ENCODE measurements at regions not wholly inside any gene's neighbourhood (a gene's known extent, or its start where the extent isn't known, plus 50 kb on each side); places are given as distances from the start of the nearest gene placed in this dataset.

DNA sequence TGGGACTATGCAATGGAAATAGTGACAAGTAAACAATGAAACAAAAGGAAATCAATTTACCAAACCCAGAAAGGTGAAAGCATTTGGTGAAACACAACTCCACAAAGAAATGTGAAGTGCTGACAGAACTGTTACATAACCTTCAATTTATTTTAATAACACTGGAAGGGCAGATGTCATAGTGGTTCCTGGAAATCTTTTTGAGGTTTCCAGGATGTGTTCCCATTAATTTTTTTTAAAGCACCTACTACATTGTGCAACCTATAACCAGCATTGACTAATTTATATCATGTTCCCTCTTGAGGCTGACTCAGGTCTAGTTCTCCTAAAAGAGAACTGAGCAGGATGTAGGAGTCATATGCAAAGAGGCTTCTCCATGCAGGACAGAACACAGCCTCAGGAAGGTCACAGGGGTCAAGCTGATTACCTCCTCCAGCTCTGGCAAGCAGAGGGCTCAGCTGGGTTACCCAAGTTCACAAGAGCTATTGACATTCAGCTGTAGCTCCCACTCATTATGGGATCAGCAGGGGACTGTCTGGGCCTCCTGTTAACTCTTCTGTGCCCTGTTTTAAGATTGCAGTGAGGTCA lies 157.1 kb upstream of the NRIP1 start (continued):
- TF ChIP-seq, protein P1, sequence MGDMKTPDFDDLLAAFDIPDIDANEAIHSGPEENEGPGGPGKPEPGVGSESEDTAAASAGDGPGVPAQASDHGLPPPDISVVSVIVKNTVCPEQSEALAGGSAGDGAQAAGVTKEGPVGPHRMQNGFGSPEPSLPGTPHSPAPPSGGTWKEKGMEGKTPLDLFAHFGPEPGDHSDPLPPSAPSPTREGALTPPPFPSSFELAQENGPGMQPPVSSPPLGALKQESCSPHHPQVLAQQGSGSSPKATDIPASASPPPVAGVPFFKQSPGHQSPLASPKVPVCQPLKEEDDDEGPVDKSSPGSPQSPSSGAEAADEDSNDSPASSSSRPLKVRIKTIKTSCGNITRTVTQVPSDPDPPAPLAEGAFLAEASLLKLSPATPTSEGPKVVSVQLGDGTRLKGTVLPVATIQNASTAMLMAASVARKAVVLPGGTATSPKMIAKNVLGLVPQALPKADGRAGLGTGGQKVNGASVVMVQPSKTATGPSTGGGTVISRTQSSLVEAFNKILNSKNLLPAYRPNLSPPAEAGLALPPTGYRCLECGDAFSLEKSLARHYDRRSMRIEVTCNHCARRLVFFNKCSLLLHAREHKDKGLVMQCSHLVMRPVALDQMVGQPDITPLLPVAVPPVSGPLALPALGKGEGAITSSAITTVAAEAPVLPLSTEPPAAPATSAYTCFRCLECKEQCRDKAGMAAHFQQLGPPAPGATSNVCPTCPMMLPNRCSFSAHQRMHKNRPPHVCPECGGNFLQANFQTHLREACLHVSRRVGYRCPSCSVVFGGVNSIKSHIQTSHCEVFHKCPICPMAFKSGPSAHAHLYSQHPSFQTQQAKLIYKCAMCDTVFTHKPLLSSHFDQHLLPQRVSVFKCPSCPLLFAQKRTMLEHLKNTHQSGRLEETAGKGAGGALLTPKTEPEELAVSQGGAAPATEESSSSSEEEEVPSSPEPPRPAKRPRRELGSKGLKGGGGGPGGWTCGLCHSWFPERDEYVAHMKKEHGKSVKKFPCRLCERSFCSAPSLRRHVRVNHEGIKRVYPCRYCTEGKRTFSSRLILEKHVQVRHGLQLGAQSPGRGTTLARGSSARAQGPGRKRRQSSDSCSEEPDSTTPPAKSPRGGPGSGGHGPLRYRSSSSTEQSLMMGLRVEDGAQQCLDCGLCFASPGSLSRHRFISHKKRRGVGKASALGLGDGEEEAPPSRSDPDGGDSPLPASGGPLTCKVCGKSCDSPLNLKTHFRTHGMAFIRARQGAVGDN (CRISPR knock-in tag; IDR thresholded peaks at IDR 0.05): no peak
- peak; percentile 63; the same call in 1 of the 2 replicates for TF ChIP-seq ZNF788 (CRISPR knock-in tag; IDR thresholded peaks at IDR 0.05; ENCODE audit: borderline replicate concordance)
- 0 out of 2 replicates have a peak, but pooled peaks have one; percentile 56 for TF ChIP-seq HOXD1 (CRISPR knock-in tag; IDR thresholded peaks at IDR 0.05)
- 0 out of 2 replicates have a peak, but pooled peaks have one; percentile 41 for TF ChIP-seq KLF11 (CRISPR knock-in tag; IDR thresholded peaks at IDR 0.05)
- TF ChIP-seq, protein P2, sequence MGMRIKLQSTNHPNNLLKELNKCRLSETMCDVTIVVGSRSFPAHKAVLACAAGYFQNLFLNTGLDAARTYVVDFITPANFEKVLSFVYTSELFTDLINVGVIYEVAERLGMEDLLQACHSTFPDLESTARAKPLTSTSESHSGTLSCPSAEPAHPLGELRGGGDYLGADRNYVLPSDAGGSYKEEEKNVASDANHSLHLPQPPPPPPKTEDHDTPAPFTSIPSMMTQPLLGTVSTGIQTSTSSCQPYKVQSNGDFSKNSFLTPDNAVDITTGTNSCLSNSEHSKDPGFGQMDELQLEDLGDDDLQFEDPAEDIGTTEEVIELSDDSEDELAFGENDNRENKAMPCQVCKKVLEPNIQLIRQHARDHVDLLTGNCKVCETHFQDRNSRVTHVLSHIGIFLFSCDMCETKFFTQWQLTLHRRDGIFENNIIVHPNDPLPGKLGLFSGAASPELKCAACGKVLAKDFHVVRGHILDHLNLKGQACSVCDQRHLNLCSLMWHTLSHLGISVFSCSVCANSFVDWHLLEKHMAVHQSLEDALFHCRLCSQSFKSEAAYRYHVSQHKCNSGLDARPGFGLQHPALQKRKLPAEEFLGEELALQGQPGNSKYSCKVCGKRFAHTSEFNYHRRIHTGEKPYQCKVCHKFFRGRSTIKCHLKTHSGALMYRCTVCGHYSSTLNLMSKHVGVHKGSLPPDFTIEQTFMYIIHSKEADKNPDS (CRISPR knock-in tag; IDR thresholded peaks at IDR 0.05): no peak
- TF ChIP-seq ZNF580 (CRISPR knock-in tag; IDR thresholded peaks at IDR 0.05; ENCODE audit: borderline replicate concordance, low read depth): peak; percentile 76; the same call in 1 of the 2 replicates
- TF ChIP-seq GFI1 (CRISPR knock-in tag; IDR thresholded peaks at IDR 0.05; ENCODE audit: borderline replicate concordance): 0 out of 2 replicates have a peak, but pooled peaks have one; percentile 38
- no peak for TF ChIP-seq SMARCC2 (IDR thresholded peaks at IDR 0.05)
- no peak for TF ChIP-seq ZBTB4 (CRISPR knock-in tag; IDR thresholded peaks at IDR 0.05; ENCODE audit: borderline replicate concordance)
- TF ChIP-seq, protein P3, sequence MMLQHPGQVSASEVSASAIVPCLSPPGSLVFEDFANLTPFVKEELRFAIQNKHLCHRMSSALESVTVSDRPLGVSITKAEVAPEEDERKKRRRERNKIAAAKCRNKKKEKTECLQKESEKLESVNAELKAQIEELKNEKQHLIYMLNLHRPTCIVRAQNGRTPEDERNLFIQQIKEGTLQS (CRISPR knock-in tag; IDR thresholded peaks at IDR 0.05): peak; percentile 56; the same call in 1 of the 2 replicates
- TF ChIP-seq ZNF607 (CRISPR knock-in tag; IDR thresholded peaks at IDR 0.05; ENCODE audit: borderline replicate concordance): no peak
- TF ChIP-seq SOX6 (IDR thresholded peaks at IDR 0.05): no peak
- peak; percentile 89 for TF ChIP-seq SOX6 (CRISPR knock-in tag; IDR thresholded peaks at IDR 0.05)
- TF ChIP-seq MEIS2 (CRISPR knock-in tag; IDR thresholded peaks at IDR 0.05): peak; percentile 68; the same call in 1 of the 2 replicates
- no peak for TF ChIP-seq ZNF704 (CRISPR knock-in tag; IDR thresholded peaks at IDR 0.05; ENCODE audit: borderline replicate concordance)
- peak; percentile 78; the same call in 1 of the 2 replicates for TF ChIP-seq PHF21A (CRISPR knock-in tag; IDR thresholded peaks at IDR 0.05)
